H1 (cell line): ENCODE measurements at regions not wholly inside any gene's neighbourhood (a gene's known extent, or its start where the extent isn't known, plus 50 kb on each side); places are given as distances from the start of the nearest gene placed in this dataset.

ENCODE experiments used
- CTCF ChIA-PET: fragments of 300-600 bp; sonication (Branson Sonifier 250); formaldehyde crosslinking; loops from one replicate; lab custom pipeline; 2021; ENCODE audit not compliant: partially characterized antibody; lab: Charles Lee
- POLR2A ChIA-PET: fragments of 300-600 bp; sonication (Branson Sonifier 250); formaldehyde crosslinking; loops from one replicate; lab custom pipeline; 2021; ENCODE audit warnings: inconsistent platforms; ENCODE audit not compliant: partially characterized antibody; lab: Charles Lee
- DNase-seq, 2 experiments: peaks; one replicate each; pipeline versions ENCODE4 v3.0.0 to v3.0.0-alpha.2; 2010 to 2022; ENCODE audit warnings: low spot score in 2 of 2, low read depth in 1 of 2, mixed read lengths in 1 of 2
- FAIRE-seq: peaks from 2 replicates; lab custom pipeline; 2011; peaks lifted over from hg19 to GRCh38; lab: Jason Lieb, UNC
- H2AFZ ChIP-seq: 2 replicates; pipeline ENCODE4 v1.8.1; 2012; ENCODE audit warnings: low read length, inconsistent platforms
- H2AK5ac ChIP-seq: 2 replicates; pipeline ENCODE4 v1.6.1; 2013; ENCODE audit warnings: low read depth, low read length
- H2BK120ac ChIP-seq: replicated peaks from 2 replicates; pipeline ENCODE3; 2013; ENCODE audit warnings: low read depth, low read length, inconsistent platforms
- H2BK12ac ChIP-seq: 2 replicates; pipeline ENCODE4 v1.6.1; 2013; ENCODE audit warnings: low read depth, low read length
- H2BK15ac ChIP-seq: 2 replicates; pipeline ENCODE4 v1.6.1; 2013; ENCODE audit warnings: low read length
- H2BK20ac ChIP-seq: 2 replicates; pipeline ENCODE4 v1.6.1; 2013; ENCODE audit warnings: low read length
- H2BK5ac ChIP-seq: 2 replicates; pipeline ENCODE4 v1.6.1; 2013; ENCODE audit warnings: low read depth, low read length
- H3K14ac ChIP-seq: 2 replicates; pipeline ENCODE4 v1.6.1; 2013; ENCODE audit warnings: inconsistent platforms; ENCODE audit not compliant: insufficient read length
- H3K18ac ChIP-seq: 2 replicates; pipeline ENCODE4 v1.6.1; 2013; ENCODE audit warnings: low read length; ENCODE audit errors: extremely low read depth
- H3K23ac ChIP-seq: 2 replicates; pipeline ENCODE4 v1.6.1; 2013; ENCODE audit warnings: inconsistent platforms; ENCODE audit not compliant: insufficient read length
- H3K23me2 ChIP-seq: 2 replicates; pipeline ENCODE4 v1.6.1; 2013; ENCODE audit warnings: low read depth, low read length
- H3K27ac ChIP-seq: 2 replicates; pipeline ENCODE4 v1.6.1; 2011; ENCODE audit warnings: low read depth, low read length, inconsistent platforms
- H3K27me3 ChIP-seq, 4 experiments: replicated peaks in 1 of 4; 1 replicate in 1 of 4; 2 replicates in 3 of 4; pipeline versions ENCODE4 v1.6.1 to v1.8.1; 2011 to 2013; ENCODE audit warnings: low read length in 3 of 4, mild to moderate bottlenecking in 3 of 4, inconsistent platforms in 2 of 4, mixed read lengths in 2 of 4, moderate library complexity in 1 of 4; ENCODE audit not compliant: control insufficient read depth in 3 of 4, insufficient read depth in 3 of 4; ENCODE audit errors: extremely low read depth in 1 of 4
- H3K36me3 ChIP-seq, 4 experiments: 2 replicates each; pipeline versions ENCODE4 v1.6.1 to v1.8.1; 2011 to 2013; ENCODE audit warnings: mild to moderate bottlenecking in 4 of 4, low read length in 3 of 4, moderate library complexity in 2 of 4, control low read depth in 1 of 4, inconsistent platforms in 1 of 4; ENCODE audit not compliant: insufficient read depth in 4 of 4, control insufficient read depth in 2 of 4
- H3K4ac ChIP-seq: replicated peaks from 2 replicates; pipeline ENCODE3; 2013; ENCODE audit warnings: low read length, low read depth, mixed read lengths, inconsistent platforms; ENCODE audit not compliant: insufficient read length
- H3K4me1 ChIP-seq, 4 experiments: replicated peaks in 1 of 4; 1 replicate in 1 of 4; 2 replicates in 3 of 4; pipeline versions ENCODE4 v1.6.1 to v1.8.1; 2011 to 2013; ENCODE audit warnings: low read length in 3 of 4, inconsistent platforms in 2 of 4, mixed read lengths in 1 of 4; ENCODE audit not compliant: insufficient read depth in 4 of 4, control insufficient read depth in 3 of 4
- H3K4me2 ChIP-seq, 2 experiments: 2 replicates each; pipeline versions ENCODE4 v1.6.1 to v1.8.1; 2011 to 2013; ENCODE audit warnings: low read depth in 2 of 2, low read length in 2 of 2, control low read depth in 1 of 2, inconsistent platforms in 1 of 2, mild to moderate bottlenecking in 1 of 2; ENCODE audit not compliant: insufficient read depth in 1 of 2
- H3K4me3 ChIP-seq, 4 experiments: fragments of 200-600, 300-600 bp in 1 of 4; sonication (generic), shearing (Covaris generic), sonication (Bioruptor Twin) in 1 of 4; 2 replicates each; pipeline versions ENCODE4 v1.5.1 to v1.8.1; 2011 to 2016; ENCODE audit warnings: low read length in 4 of 4, low read depth in 3 of 4, control low read depth in 2 of 4, inconsistent platforms in 2 of 4, mild to moderate bottlenecking in 2 of 4, mixed read lengths in 1 of 4, moderate library complexity in 1 of 4; ENCODE audit not compliant: insufficient read depth in 2 of 4; ENCODE audit errors: extremely low read depth in 1 of 4
- H3K56ac ChIP-seq: replicated peaks from 2 replicates; pipeline ENCODE3; 2013; ENCODE audit warnings: low read depth, mild to moderate bottlenecking, mixed read lengths, low read length, inconsistent platforms; ENCODE audit not compliant: insufficient read length
- H3K79me1 ChIP-seq: 2 replicates; pipeline ENCODE4 v1.6.1; 2013; ENCODE audit warnings: low read depth, low read length, control low read depth
- H3K79me2 ChIP-seq, 2 experiments: 2 replicates each; pipeline versions ENCODE4 v1.6.1 to v1.8.1; 2012 to 2013; ENCODE audit warnings: low read length in 2 of 2, mild to moderate bottlenecking in 2 of 2, inconsistent platforms in 1 of 2; ENCODE audit not compliant: insufficient read depth in 2 of 2, control insufficient read depth in 1 of 2
- H3K9ac ChIP-seq, 4 experiments: replicated peaks in 1 of 4; 1 replicate in 1 of 4; 2 replicates in 3 of 4; pipeline versions ENCODE4 v1.6.1 to v1.8.1; 2011 to 2013; ENCODE audit warnings: low read depth in 3 of 4, low read length in 3 of 4, control low read depth in 2 of 4, mild to moderate bottlenecking in 2 of 4, moderate library complexity in 2 of 4, inconsistent platforms in 1 of 4; ENCODE audit errors: extremely low read depth in 1 of 4
- H3K9me3 ChIP-seq, 2 experiments: 2 replicates each; pipeline versions ENCODE4 v1.6.1 to v1.8.1; 2012 to 2013; ENCODE audit warnings: mild to moderate bottlenecking in 2 of 2, moderate library complexity in 2 of 2, control low read depth in 1 of 2, inconsistent platforms in 1 of 2, low read depth in 1 of 2, low read length in 1 of 2, mixed read lengths in 1 of 2; ENCODE audit not compliant: insufficient read depth in 2 of 2
- H4K20me1 ChIP-seq, 2 experiments: replicated peaks in 1 of 2; 2 replicates each; pipeline versions ENCODE3 to v1.8.1; 2011 to 2013; ENCODE audit warnings: inconsistent platforms in 2 of 2, low read length in 2 of 2, mild to moderate bottlenecking in 1 of 2; ENCODE audit not compliant: insufficient read depth in 2 of 2, control insufficient read depth in 1 of 2
- H4K5ac ChIP-seq: 2 replicates; pipeline ENCODE4 v1.6.1; 2013; ENCODE audit warnings: low read length, low read depth, mixed read lengths, inconsistent platforms; ENCODE audit not compliant: insufficient read length
- H4K8ac ChIP-seq: 2 replicates; pipeline ENCODE4 v1.8.0; 2013; ENCODE audit warnings: mild to moderate bottlenecking, moderate library complexity, low read length, inconsistent platforms; ENCODE audit not compliant: insufficient read depth; ENCODE audit errors: extremely low read depth
- H4K91ac ChIP-seq: replicated peaks from 2 replicates; pipeline ENCODE3; 2013; ENCODE audit warnings: low read length, mixed read lengths, inconsistent platforms; ENCODE audit not compliant: insufficient read length
- ASH2L ChIP-seq: fragments of 200-600, 300-600 bp; sonication (generic); IDR thresholded peaks from one replicate; pipeline ENCODE4 v1.7.1; 2017; ENCODE audit warnings: low read length
- CHD1 ChIP-seq: IDR thresholded peaks from 2 replicates; pipeline ENCODE4 v1.6.1; 2012; ENCODE audit warnings: low read depth, low read length, improper control_type of control experiment
- EGR1 ChIP-seq: IDR thresholded peaks from 2 replicates; pipeline ENCODE4 v1.6.1; 2011; ENCODE audit warnings: low read depth, low read length, borderline replicate concordance
- EZH2 ChIP-seq: fragments of 200-600 bp; sonication (generic); IDR thresholded peaks from 2 replicates; pipeline ENCODE4 v1.7.1; 2012; ENCODE audit warnings: low read depth, mild to moderate bottlenecking, moderate library complexity, low read length, inconsistent platforms; ENCODE audit not compliant: severe bottlenecking
- HDAC6 ChIP-seq: IDR thresholded peaks from one replicate; pipeline ENCODE4 v1.7.1; 2012; ENCODE audit warnings: low read depth, mild to moderate bottlenecking, inconsistent platforms, low read length, moderate library complexity
- KDM4A ChIP-seq: IDR thresholded peaks from one replicate; pipeline ENCODE4 v1.7.1; 2012; ENCODE audit warnings: low read depth, mild to moderate bottlenecking, moderate library complexity, low read length, inconsistent platforms; ENCODE audit not compliant: severe bottlenecking
- PHF8 ChIP-seq: fragments of 200-600 bp; sonication (generic); conservative IDR thresholded peaks from 2 replicates; pipeline ENCODE4 v1.7.1; 2012; ENCODE audit warnings: low read depth, mild to moderate bottlenecking, inconsistent platforms, low read length, moderate library complexity
- RBBP5 ChIP-seq: IDR thresholded peaks from 2 replicates; pipeline ENCODE4 v1.7.1; 2012; ENCODE audit warnings: low read depth, mild to moderate bottlenecking, inconsistent platforms, low read length, moderate library complexity, borderline replicate concordance
- SP1 ChIP-seq: IDR thresholded peaks from 2 replicates; pipeline ENCODE4 v1.6.1; 2011; ENCODE audit warnings: low read depth, low read length
- SUZ12 ChIP-seq: fragments of 200-600 bp; sonication (generic); IDR thresholded peaks from 2 replicates; pipeline ENCODE4 v1.6.1; 2012; ENCODE audit warnings: mild to moderate bottlenecking, inconsistent platforms, low read length, moderate library complexity, mixed read lengths
- TBP ChIP-seq: IDR thresholded peaks from 2 replicates; pipeline ENCODE4 v1.6.1; 2011; ENCODE audit warnings: low read depth, low read length, improper control_type of control experiment
- TEAD4 ChIP-seq: IDR thresholded peaks from 2 replicates; pipeline ENCODE4 v1.6.1; 2012; ENCODE audit warnings: low read depth, low read length, inconsistent platforms, mixed read lengths
- WGBS, 2 experiments: shearing (Covaris generic) in 1 of 2; methylation state at CpG; one replicate each; pipeline versions ENCODE4 v1.1.6 to v1.1.7; 2013 to 2015; ENCODE audit warnings: low lambda C conversion rate in 2 of 2, mixed read lengths in 2 of 2, inconsistent platforms in 1 of 2, low coverage in 1 of 2, missing lambda C conversion rate in 1 of 2; ENCODE audit not compliant: insufficient replicate concordance in 2 of 2, insufficient coverage in 1 of 2, insufficient read length in 1 of 2; ENCODE audit errors: extremely low coverage in 1 of 2, missing lambda C conversion rate in 1 of 2; 5-methylcytosine and 5-hydroxymethylcytosine counted together
- TF ChIP-seq, protein P1 (sequence below): IDR thresholded peaks from 2 replicates; pipeline ENCODE4 v1.6.1; 2012; ENCODE audit warnings: inconsistent platforms
- TF ChIP-seq, protein P2 (sequence below): IDR thresholded peaks from 2 replicates; pipeline ENCODE4 v1.6.1; 2011; ENCODE audit warnings: low read depth, mild to moderate bottlenecking, low read length; ENCODE audit not compliant: insufficient read depth

DNA sequence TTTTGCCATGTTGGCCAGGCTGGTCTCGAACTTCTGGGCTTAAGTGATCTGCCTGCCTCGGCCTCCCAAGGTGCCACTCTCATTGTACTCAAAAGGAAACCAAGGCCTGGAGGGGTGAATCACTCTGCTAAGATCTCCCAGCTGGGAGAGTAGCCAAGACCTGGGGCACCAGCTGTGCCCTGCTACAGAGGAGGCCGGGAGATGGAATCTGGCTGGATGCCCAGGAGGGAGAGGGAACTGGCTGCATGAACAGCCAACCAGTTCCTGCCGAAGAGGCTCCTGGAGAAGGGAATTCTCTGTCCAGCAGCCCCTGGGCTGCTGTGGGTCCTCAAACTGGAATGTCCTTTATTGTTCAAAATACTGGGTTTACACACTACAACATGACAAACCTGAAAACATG lies 238.7 kb upstream of the CIBAR2 start:
- Histone ChIP-seq H3K27ac (no peak overlapping the region), H2BK20ac (no peak overlapping the region), H2BK5ac (no peak overlapping the region), H3K4me2 (no peak overlapping the region), H4K5ac (no peak overlapping the region), H2BK120ac (no peak overlapping the region), H3K4me1 (peaks cover 0 to 12% (median 3%) of the 10 kb centered on the region in 4 experiments; a peak in 4 of 7 replicates), H3K27me3 (no peaks in the 10 kb centered on the region), H3K36me3 (no peaks in the 10 kb centered on the region), H3K9ac (no peak overlapping the region), H2BK15ac (no peak overlapping the region), H4K91ac (no peak overlapping the region), H4K8ac (no peak overlapping the region), H3K4me3 (no peak overlapping the region), H3K9me3 (peaks cover 6 to 8% of the 10 kb centered on the region in 2 experiments; a peak in 3 of 4 replicates), H2BK12ac (no peak overlapping the region), H4K20me1 (peaks cover 3 to 9% of the 10 kb centered on the region in 2 experiments), H3K23ac (no peak overlapping the region), H3K4ac (no peak overlapping the region), H2AFZ (no peak overlapping the region), H3K79me2 (no peaks in the 10 kb centered on the region), H3K56ac (no peak overlapping the region), H3K23me2 (peaks cover 8% of the 10 kb centered on the region; the same call in 1 of the 2 replicates), H3K79me1 (0 out of 2 replicates have a peak, but pooled peaks cover 2% of the 10 kb centered on the region), H3K14ac (no peak overlapping the region), H2AK5ac (no peak overlapping the region), H3K18ac (no peak overlapping the region)
- no peak for DNase-seq
- CTCF ChIA-PET: interaction anchor here (1.0 to 11.6 kb wide), 10 partner anchors 12 to 274 kb away, joined by 3 to 177 read pairs (median 5); no protein-coding TSS in a partner anchor
- POLR2A ChIA-PET: no interaction called here
- 84% methylated on average over 4 of the region's 4 CpGs; no CpG with 5 or more reads in 1 of the 2 experiments for WGBS, 2 experiments
- no peak for FAIRE-seq
- TF ChIP-seq, protein P1, sequence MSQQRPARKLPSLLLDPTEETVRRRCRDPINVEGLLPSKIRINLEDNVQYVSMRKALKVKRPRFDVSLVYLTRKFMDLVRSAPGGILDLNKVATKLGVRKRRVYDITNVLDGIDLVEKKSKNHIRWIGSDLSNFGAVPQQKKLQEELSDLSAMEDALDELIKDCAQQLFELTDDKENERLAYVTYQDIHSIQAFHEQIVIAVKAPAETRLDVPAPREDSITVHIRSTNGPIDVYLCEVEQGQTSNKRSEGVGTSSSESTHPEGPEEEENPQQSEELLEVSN: no peak
- TF ChIP-seq KDM4A (no peak), EZH2 (no peak), TEAD4 (no peak), CHD1 (no peak), ASH2L (no peak), SUZ12 (no peak), RBBP5 (no peak), EGR1 (no peak), TBP (no peak), PHF8 (no peak), HDAC6 (no peak), SP1 (no peak)
- TF ChIP-seq, protein P2, sequence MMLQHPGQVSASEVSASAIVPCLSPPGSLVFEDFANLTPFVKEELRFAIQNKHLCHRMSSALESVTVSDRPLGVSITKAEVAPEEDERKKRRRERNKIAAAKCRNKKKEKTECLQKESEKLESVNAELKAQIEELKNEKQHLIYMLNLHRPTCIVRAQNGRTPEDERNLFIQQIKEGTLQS: no peak
